WTC11 (cell line): ENCODE measurements at regions not wholly inside any gene's neighbourhood (a gene's known extent, or its start where the extent isn't known, plus 50 kb on each side); places are given as distances from the start of the nearest gene placed in this dataset.

Source experiments
- ATAC-seq: fragments of 200-7000 bp; cut with Tn5 transposase; 2 replicates; pipeline ENCODE4 v1.10.0; 2021; ENCODE audit warnings: mild to moderate bottlenecking, moderate library complexity
- CTCF ChIA-PET: fragments of 300-600 bp; sonication (Branson Sonifier 250); formaldehyde crosslinking; loops from one replicate; lab custom pipeline; 2021; ENCODE audit warnings: antibody characterized with exemption; lab: Charles Lee
- POLR2A ChIA-PET: fragments of 350-600 bp; sonication (Branson Sonifier 250); formaldehyde crosslinking; loops from one replicate; lab custom pipeline; 2021; ENCODE audit warnings: antibody characterized with exemption; lab: Charles Lee
- DNase-seq: peaks from one replicate; pipeline ENCODE4 v3.0.0; 2021; ENCODE audit warnings: low spot score
- H3K27ac Mint-ChIP-seq: 2 replicates; pipeline ENCODE4 v1.8.0; 2021; ENCODE audit warnings: mixed read lengths
- H3K27me3 Mint-ChIP-seq: 2 replicates; pipeline ENCODE4 v1.8.0; 2021; ENCODE audit warnings: low read depth, mild to moderate bottlenecking, moderate library complexity, mixed read lengths
- H3K36me3 Mint-ChIP-seq: 2 replicates; pipeline ENCODE4 v1.8.0; 2021; ENCODE audit warnings: mixed read lengths
- H3K4me1 Mint-ChIP-seq: 2 replicates; pipeline ENCODE4 v1.8.0; 2022; ENCODE audit warnings: mixed read lengths
- H3K4me3 Mint-ChIP-seq: 2 replicates; pipeline ENCODE4 v1.8.0; 2021; ENCODE audit warnings: mild to moderate bottlenecking, moderate library complexity, mixed read lengths
- H3K9me3 Mint-ChIP-seq: 2 replicates; pipeline ENCODE4 v1.8.0; 2021; ENCODE audit warnings: mixed read lengths
- ATF3 ChIP-seq: sonication (generic); formaldehyde crosslinking; conservative IDR thresholded peaks from 2 replicates; pipeline ENCODE4 v1.8.1; 2022; ENCODE audit warnings: mild to moderate bottlenecking, missing genetic modification reagents
- CDX4 ChIP-seq: fragments of 250-450 bp; sonication (Bioruptor Pico); IDR thresholded peaks from 2 replicates; pipeline ENCODE4 v1.9.0; 2021; ENCODE audit warnings: moderate library complexity, mild to moderate bottlenecking, inconsistent platforms, borderline replicate concordance
- FOXK1 ChIP-seq: sonication (generic); formaldehyde crosslinking; IDR thresholded peaks from 2 replicates; pipeline ENCODE4 v1.8.0; 2022; ENCODE audit warnings: mild to moderate bottlenecking, moderate library complexity, missing genetic modification reagents
- IRF1 ChIP-seq: sonication (generic); formaldehyde crosslinking; IDR thresholded peaks from 2 replicates; pipeline ENCODE4 v1.8.0; 2023; ENCODE audit warnings: missing genetic modification reagents
- NFE2L1 ChIP-seq: sonication (generic); formaldehyde crosslinking; IDR thresholded peaks from 2 replicates; pipeline ENCODE4 v1.8.1; 2023; ENCODE audit warnings: missing genetic modification reagents
- NFYB ChIP-seq: sonication (generic); formaldehyde crosslinking; conservative IDR thresholded peaks from 2 replicates; pipeline ENCODE4 v1.8.0; 2022; ENCODE audit warnings: low read depth, missing genetic modification reagents
- OVOL2 ChIP-seq: fragments of 250-450 bp; sonication (Bioruptor Pico); IDR thresholded peaks from 2 replicates; pipeline ENCODE4 v1.9.0; 2021; ENCODE audit warnings: mild to moderate bottlenecking, borderline replicate concordance
- ZBTB21 ChIP-seq: sonication (generic); formaldehyde crosslinking; IDR thresholded peaks from 2 replicates; pipeline ENCODE4 v1.8.1; 2023; ENCODE audit warnings: mild to moderate bottlenecking, missing genetic modification reagents, borderline replicate concordance
- ZNF219 ChIP-seq: sonication (generic); formaldehyde crosslinking; IDR thresholded peaks from 2 replicates; pipeline ENCODE4 v1.8.0; 2023; ENCODE audit warnings: missing genetic modification reagents, mild to moderate bottlenecking, borderline replicate concordance
- ZNF423 ChIP-seq: fragments of 250-450 bp; sonication (Bioruptor Pico); IDR thresholded peaks from 2 replicates; pipeline ENCODE4 v2.1.2; 2022; ENCODE audit warnings: mild to moderate bottlenecking, moderate library complexity
- TF ChIP-seq, protein P1 (sequence below): sonication (generic); formaldehyde crosslinking; IDR thresholded peaks from 2 replicates; pipeline ENCODE4 v1.8.0; 2023; ENCODE audit warnings: missing genetic modification reagents, mild to moderate bottlenecking, borderline replicate concordance
- TF ChIP-seq, protein P2 (sequence below): fragments of 250-450 bp; sonication (Bioruptor Pico); conservative IDR thresholded peaks from 2 replicates; pipeline ENCODE4 v1.9.0; 2021; ENCODE audit warnings: mild to moderate bottlenecking
- TF ChIP-seq, protein P3 (sequence below): sonication (generic); formaldehyde crosslinking; IDR thresholded peaks from 2 replicates; pipeline ENCODE4 v1.8.1; 2023; ENCODE audit warnings: mild to moderate bottlenecking, missing genetic modification reagents, borderline replicate concordance

- TF ChIP-seq, protein P1, sequence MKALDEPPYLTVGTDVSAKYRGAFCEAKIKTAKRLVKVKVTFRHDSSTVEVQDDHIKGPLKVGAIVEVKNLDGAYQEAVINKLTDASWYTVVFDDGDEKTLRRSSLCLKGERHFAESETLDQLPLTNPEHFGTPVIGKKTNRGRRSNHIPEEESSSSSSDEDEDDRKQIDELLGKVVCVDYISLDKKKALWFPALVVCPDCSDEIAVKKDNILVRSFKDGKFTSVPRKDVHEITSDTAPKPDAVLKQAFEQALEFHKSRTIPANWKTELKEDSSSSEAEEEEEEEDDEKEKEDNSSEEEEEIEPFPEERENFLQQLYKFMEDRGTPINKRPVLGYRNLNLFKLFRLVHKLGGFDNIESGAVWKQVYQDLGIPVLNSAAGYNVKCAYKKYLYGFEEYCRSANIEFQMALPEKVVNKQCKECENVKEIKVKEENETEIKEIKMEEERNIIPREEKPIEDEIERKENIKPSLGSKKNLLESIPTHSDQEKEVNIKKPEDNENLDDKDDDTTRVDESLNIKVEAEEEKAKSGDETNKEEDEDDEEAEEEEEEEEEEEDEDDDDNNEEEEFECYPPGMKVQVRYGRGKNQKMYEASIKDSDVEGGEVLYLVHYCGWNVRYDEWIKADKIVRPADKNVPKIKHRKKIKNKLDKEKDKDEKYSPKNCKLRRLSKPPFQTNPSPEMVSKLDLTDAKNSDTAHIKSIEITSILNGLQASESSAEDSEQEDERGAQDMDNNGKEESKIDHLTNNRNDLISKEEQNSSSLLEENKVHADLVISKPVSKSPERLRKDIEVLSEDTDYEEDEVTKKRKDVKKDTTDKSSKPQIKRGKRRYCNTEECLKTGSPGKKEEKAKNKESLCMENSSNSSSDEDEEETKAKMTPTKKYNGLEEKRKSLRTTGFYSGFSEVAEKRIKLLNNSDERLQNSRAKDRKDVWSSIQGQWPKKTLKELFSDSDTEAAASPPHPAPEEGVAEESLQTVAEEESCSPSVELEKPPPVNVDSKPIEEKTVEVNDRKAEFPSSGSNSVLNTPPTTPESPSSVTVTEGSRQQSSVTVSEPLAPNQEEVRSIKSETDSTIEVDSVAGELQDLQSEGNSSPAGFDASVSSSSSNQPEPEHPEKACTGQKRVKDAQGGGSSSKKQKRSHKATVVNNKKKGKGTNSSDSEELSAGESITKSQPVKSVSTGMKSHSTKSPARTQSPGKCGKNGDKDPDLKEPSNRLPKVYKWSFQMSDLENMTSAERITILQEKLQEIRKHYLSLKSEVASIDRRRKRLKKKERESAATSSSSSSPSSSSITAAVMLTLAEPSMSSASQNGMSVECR (CRISPR knock-in tag), result no peak
- TF ChIP-seq FOXK1 (CRISPR knock-in tag) (no peak), NFE2L1 (CRISPR knock-in tag) (no peak), CDX4 (no peak), NFYB (CRISPR knock-in tag) (no peak), ATF3 (CRISPR knock-in tag) (no peak), ZBTB21 (no peak)
- TF ChIP-seq, protein P2, sequence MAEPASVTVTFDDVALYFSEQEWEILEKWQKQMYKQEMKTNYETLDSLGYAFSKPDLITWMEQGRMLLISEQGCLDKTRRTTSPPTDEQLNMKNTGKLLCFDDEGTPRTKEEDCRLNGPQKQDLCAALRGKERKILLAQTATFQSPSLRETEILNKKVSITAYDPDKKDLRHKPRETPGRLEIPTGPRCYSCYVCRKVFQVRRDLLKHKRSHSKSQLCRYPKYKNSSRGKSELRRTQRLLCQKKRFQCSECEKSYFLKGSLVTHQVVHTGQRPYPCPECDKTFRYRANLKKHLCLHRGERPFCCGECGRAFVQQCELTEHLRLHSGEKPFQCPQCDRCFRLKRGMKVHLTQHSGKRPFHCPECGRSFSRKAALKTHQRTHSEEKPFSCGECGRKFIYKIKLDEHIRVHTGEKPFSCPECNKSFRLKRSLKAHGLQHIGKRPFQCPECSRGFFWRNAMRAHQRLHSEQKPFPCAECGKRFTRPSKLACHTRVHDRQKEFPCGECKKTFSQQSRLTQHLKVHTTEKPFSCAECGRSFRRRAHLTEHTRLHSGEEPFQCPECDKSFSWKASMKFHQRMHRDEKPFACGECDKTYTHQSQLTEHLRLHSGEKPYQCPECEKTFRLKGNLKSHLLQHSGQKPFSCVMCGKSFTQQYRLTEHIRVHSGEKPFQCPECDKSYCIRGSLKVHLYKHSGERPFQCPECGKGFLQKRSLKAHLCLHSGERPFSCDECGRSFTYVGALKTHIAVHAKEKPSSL (CRISPR knock-in tag), result no peak
Observed at GRCh38 chr18:67997496-67997895, 481.0 kb upstream of the DSEL start (continued).

DNA sequence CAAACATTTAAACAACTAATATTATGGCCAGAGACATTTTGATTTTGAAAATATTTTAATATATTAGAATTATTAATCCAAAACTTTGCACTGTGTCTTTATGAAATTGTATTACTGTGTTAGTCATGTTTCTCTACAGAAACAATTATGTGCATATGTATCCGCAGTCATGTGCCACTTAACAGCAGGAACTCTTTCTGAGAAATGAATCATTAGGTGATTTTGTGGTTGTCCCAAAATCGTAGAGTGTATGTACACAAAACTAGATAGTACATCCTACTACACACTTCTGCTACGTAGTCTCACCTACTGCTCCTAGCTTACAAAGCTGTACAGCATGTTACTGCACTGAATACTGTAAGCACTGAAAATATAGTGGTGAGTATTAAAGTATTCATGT lies 479.2 kb upstream of the DSEL start:
- H3K27me3 Mint-ChIP-seq, result no peaks in the 10 kb centered on the region
- ATAC-seq (no peak), DNase-seq (no peak)
- H3K27ac Mint-ChIP-seq, result no peak overlapping the region
- H3K36me3 Mint-ChIP-seq, result no peaks in the 10 kb centered on the region
- H3K4me1 Mint-ChIP-seq, result no peaks in the 10 kb centered on the region
- no peak overlapping the region for H3K4me3 Mint-ChIP-seq
- peaks cover 15% of the 10 kb centered on the region for H3K9me3 Mint-ChIP-seq
- CTCF ChIA-PET, result no interaction called here
- TF ChIP-seq IRF1 (CRISPR knock-in tag) (no peak), OVOL2 (CRISPR knock-in tag) (no peak), ZNF219 (CRISPR knock-in tag) (no peak), ZNF423 (CRISPR knock-in tag) (no peak)
- TF ChIP-seq, protein P3, sequence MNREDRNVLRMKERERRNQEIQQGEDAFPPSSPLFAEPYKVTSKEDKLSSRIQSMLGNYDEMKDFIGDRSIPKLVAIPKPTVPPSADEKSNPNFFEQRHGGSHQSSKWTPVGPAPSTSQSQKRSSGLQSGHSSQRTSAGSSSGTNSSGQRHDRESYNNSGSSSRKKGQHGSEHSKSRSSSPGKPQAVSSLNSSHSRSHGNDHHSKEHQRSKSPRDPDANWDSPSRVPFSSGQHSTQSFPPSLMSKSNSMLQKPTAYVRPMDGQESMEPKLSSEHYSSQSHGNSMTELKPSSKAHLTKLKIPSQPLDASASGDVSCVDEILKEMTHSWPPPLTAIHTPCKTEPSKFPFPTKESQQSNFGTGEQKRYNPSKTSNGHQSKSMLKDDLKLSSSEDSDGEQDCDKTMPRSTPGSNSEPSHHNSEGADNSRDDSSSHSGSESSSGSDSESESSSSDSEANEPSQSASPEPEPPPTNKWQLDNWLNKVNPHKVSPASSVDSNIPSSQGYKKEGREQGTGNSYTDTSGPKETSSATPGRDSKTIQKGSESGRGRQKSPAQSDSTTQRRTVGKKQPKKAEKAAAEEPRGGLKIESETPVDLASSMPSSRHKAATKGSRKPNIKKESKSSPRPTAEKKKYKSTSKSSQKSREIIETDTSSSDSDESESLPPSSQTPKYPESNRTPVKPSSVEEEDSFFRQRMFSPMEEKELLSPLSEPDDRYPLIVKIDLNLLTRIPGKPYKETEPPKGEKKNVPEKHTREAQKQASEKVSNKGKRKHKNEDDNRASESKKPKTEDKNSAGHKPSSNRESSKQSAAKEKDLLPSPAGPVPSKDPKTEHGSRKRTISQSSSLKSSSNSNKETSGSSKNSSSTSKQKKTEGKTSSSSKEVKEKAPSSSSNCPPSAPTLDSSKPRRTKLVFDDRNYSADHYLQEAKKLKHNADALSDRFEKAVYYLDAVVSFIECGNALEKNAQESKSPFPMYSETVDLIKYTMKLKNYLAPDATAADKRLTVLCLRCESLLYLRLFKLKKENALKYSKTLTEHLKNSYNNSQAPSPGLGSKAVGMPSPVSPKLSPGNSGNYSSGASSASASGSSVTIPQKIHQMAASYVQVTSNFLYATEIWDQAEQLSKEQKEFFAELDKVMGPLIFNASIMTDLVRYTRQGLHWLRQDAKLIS, result no peak
- POLR2A ChIA-PET, result no interaction called here
